Occipital lobe (tissue), 1 donor: ENCODE measurements at regions not wholly inside any gene's neighbourhood (a gene's known extent, or its start where the extent isn't known, plus 50 kb on each side); places are given as distances from the start of the nearest gene placed in this dataset.

Experiments used
- DNase-seq: peaks from one replicate; lab custom pipeline; 2025; lab: John Stamatoyannopoulos, UW

GRCh38 chr10:6648894-6649720, 69.0 kb upstream of the PRKCQ start:
- no peak for DNase-seq

GRCh38 chr10:6647811-6648526, 67.9 kb upstream of the PRKCQ start:
- peak; percentile 18 for DNase-seq

GRCh38 chr10:6643962-6644361, 63.9 kb upstream of the PRKCQ start:
- no peak for DNase-seq

GRCh38 chr10:6642876-6643275, 62.8 kb upstream of the PRKCQ start:
- no peak for DNase-seq

- no peak for DNase-seq
Observed at GRCh38 chr10:6640433-6641040, 60.5 kb upstream of the PRKCQ start.

GRCh38 chr10:6637053-6637452, 57.0 kb upstream of the PRKCQ start:
- DNase-seq, result no peak

- no peak for DNase-seq
Observed at GRCh38 chr10:6635784-6636183, 55.7 kb upstream of the PRKCQ start.
